Adipocyte (in vitro differentiated cells): ENCODE measurements at regions not wholly inside any gene's neighbourhood (a gene's known extent, or its start where the extent isn't known, plus 50 kb on each side); places are given as distances from the start of the nearest gene placed in this dataset.

Experiments
- DNase-seq: peaks from one replicate; pipeline ENCODE4 v3.0.0-alpha.2; 2015; ENCODE audit warnings: low read depth
- H3K27me3 ChIP-seq: replicated peaks from 2 replicates; pipeline ENCODE4 v1.7.0; 2013; ENCODE audit warnings: mild to moderate bottlenecking, low read length, moderate library complexity; ENCODE audit not compliant: control insufficient read depth, insufficient read depth
- H3K36me3 ChIP-seq: 2 replicates; pipeline ENCODE4 v1.7.0; 2013; ENCODE audit warnings: low read length, mild to moderate bottlenecking, moderate library complexity; ENCODE audit not compliant: control insufficient read depth, insufficient read depth, severe bottlenecking
- H3K4me1 ChIP-seq: 2 replicates; pipeline ENCODE4 v1.7.0; 2013; ENCODE audit warnings: mild to moderate bottlenecking, low read length, moderate library complexity; ENCODE audit not compliant: control insufficient read depth, insufficient read depth
- H3K4me3 ChIP-seq: 2 replicates; pipeline ENCODE4 v1.7.0; 2013; ENCODE audit warnings: mild to moderate bottlenecking, low read length, moderate library complexity
- H3K9ac ChIP-seq: 2 replicates; pipeline ENCODE4 v1.7.0; 2013; ENCODE audit warnings: mild to moderate bottlenecking, low read length, moderate library complexity
- H3K9me3 ChIP-seq: 2 replicates; pipeline ENCODE4 v1.7.0; 2013; ENCODE audit warnings: mild to moderate bottlenecking, low read length, moderate library complexity; ENCODE audit not compliant: control insufficient read depth

- Histone ChIP-seq H3K27me3 (no peaks in the 10 kb centered on the region), H3K9ac (no peak overlapping the region), H3K36me3 (no peaks in the 10 kb centered on the region), H3K4me3 (no peak overlapping the region), H3K9me3 (peaks cover 16% of the 10 kb centered on the region), H3K4me1 (no peaks in the 10 kb centered on the region)
- DNase-seq = no peak
These were observed 200.5 kb downstream of the MYLK4 start for GRCh38 chr6:2550247-2550646.

- no peaks in the 10 kb centered on the region for H3K27me3 ChIP-seq
- H3K9me3 ChIP-seq = peaks cover 16% of the 10 kb centered on the region
These were observed 200.9 kb downstream of the MYLK4 start for GRCh38 chr6:2549834-2550233.

GRCh38 chr6:2547355-2547754 is 203.4 kb downstream of the MYLK4 start:
- Histone ChIP-seq H3K9ac (no peak overlapping the region), H3K9me3 (peaks cover 16% of the 10 kb centered on the region), H3K36me3 (no peaks in the 10 kb centered on the region), H3K4me1 (no peaks in the 10 kb centered on the region), H3K4me3 (no peak overlapping the region), H3K27me3 (no peaks in the 10 kb centered on the region)
- DNase-seq = no peak

More at GRCh38 chr6:2549834-2550233, 200.9 kb downstream of the MYLK4 start:
- Histone ChIP-seq H3K36me3 (no peaks in the 10 kb centered on the region), H3K9ac (no peak overlapping the region), H3K4me3 (no peak overlapping the region), H3K4me1 (no peaks in the 10 kb centered on the region)
- DNase-seq = no peak

GRCh38 chr6:2546901-2547300 is 203.8 kb downstream of the MYLK4 start:
- Histone ChIP-seq H3K27me3 (no peaks in the 10 kb centered on the region), H3K36me3 (no peaks in the 10 kb centered on the region), H3K4me3 (no peak overlapping the region), H3K9me3 (peaks cover 16% of the 10 kb centered on the region), H3K4me1 (no peaks in the 10 kb centered on the region), H3K9ac (no peak overlapping the region)
- no peak for DNase-seq

GRCh38 chr6:2545383-2546038 is 205.2 kb downstream of the MYLK4 start:
- Histone ChIP-seq H3K4me3 (no peak overlapping the region), H3K36me3 (no peaks in the 10 kb centered on the region), H3K27me3 (no peaks in the 10 kb centered on the region), H3K4me1 (no peaks in the 10 kb centered on the region), H3K9me3 (peaks cover 16% of the 10 kb centered on the region), H3K9ac (no peak overlapping the region)
- no peak for DNase-seq

GRCh38 chr6:2543321-2543720 is 207.4 kb downstream of the MYLK4 start:
- Histone ChIP-seq H3K9ac (no peak overlapping the region), H3K9me3 (peaks cover 12% of the 10 kb centered on the region), H3K27me3 (no peaks in the 10 kb centered on the region), H3K36me3 (no peaks in the 10 kb centered on the region), H3K4me3 (no peak overlapping the region), H3K4me1 (no peaks in the 10 kb centered on the region)
- DNase-seq = no peak

GRCh38 chr6:2542858-2543218 is 207.9 kb downstream of the MYLK4 start:
- Histone ChIP-seq H3K4me1 (no peaks in the 10 kb centered on the region), H3K4me3 (no peak overlapping the region), H3K27me3 (no peaks in the 10 kb centered on the region), H3K9ac (no peak overlapping the region), H3K9me3 (peaks cover 7% of the 10 kb centered on the region), H3K36me3 (no peaks in the 10 kb centered on the region)
- DNase-seq = peak; percentile 85

- DNase-seq = no peak
- H3K4me3 ChIP-seq = no peak overlapping the region
- no peaks in the 10 kb centered on the region for H3K27me3 ChIP-seq
- no peak overlapping the region for H3K9ac ChIP-seq
- H3K36me3 ChIP-seq = no peaks in the 10 kb centered on the region
- no peaks in the 10 kb centered on the region for H3K4me1 ChIP-seq
- H3K9me3 ChIP-seq = peaks cover 2% of the 10 kb centered on the region
These were observed 208.4 kb downstream of the MYLK4 start for GRCh38 chr6:2542101-2542857.

GRCh38 chr6:2536451-2536850 is 214.3 kb downstream of the MYLK4 start:
- Histone ChIP-seq H3K9me3 (peaks cover 9% of the 10 kb centered on the region), H3K4me1 (peaks cover 3% of the 10 kb centered on the region), H3K36me3 (no peaks in the 10 kb centered on the region), H3K9ac (no peak overlapping the region), H3K27me3 (no peaks in the 10 kb centered on the region), H3K4me3 (no peak overlapping the region)
- DNase-seq = no peak

GRCh38 chr6:2535506-2535905 is 215.2 kb downstream of the MYLK4 start:
- no peak overlapping the region for H3K9ac ChIP-seq
- peaks cover 9% of the 10 kb centered on the region for H3K9me3 ChIP-seq
- H3K27me3 ChIP-seq = no peaks in the 10 kb centered on the region
- H3K36me3 ChIP-seq = no peaks in the 10 kb centered on the region
- H3K4me1 ChIP-seq = peaks cover 5% of the 10 kb centered on the region
- H3K4me3 ChIP-seq = no peak overlapping the region
- no peak for DNase-seq

GRCh38 chr6:2534406-2535042 is 216.2 kb downstream of the MYLK4 start:
- Histone ChIP-seq H3K9me3 (peaks cover 9% of the 10 kb centered on the region), H3K27me3 (no peaks in the 10 kb centered on the region), H3K9ac (no peak overlapping the region), H3K4me3 (no peak overlapping the region), H3K4me1 (peaks cover 5% of the 10 kb centered on the region), H3K36me3 (no peaks in the 10 kb centered on the region)
- DNase-seq = no peak
